NCI-H345 treated with DMSO at 0.1 percent for 48 hours (cell line): ENCODE measurements at regions not wholly inside any gene's neighbourhood (a gene's known extent, or its start where the extent isn't known, plus 50 kb on each side); places are given as distances from the start of the nearest gene placed in this dataset.

Experiments used
- DNase-seq: peaks from one replicate; lab custom pipeline; 2025; ENCODE audit not compliant: unreplicated experiment; lab: John Stamatoyannopoulos, UW

DNA sequence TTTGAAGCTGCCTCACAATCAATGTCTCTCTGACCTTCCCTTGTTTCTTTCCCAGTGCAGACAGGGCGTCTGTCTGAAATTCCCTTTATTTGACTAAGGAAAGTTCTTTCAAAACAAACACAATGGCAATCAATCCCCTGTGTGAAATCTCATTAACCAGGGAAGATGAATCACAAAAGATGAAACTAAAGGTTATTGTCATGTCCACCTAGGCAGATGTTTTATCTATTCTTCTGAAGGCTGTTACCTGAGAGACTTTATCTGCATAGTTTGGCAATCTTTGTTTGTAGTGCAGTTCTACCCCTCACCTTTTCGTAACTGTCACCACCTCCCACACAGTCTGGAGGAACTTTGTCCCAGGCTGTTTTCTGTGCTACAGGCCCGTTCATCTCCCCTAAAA is 217.5 kb upstream of the RIOK2 start:
- DNase-seq: no peak

GRCh38 chr5:97405941-97406340 is 222.9 kb upstream of the RIOK2 start:
- DNase-seq: no peak

DNA sequence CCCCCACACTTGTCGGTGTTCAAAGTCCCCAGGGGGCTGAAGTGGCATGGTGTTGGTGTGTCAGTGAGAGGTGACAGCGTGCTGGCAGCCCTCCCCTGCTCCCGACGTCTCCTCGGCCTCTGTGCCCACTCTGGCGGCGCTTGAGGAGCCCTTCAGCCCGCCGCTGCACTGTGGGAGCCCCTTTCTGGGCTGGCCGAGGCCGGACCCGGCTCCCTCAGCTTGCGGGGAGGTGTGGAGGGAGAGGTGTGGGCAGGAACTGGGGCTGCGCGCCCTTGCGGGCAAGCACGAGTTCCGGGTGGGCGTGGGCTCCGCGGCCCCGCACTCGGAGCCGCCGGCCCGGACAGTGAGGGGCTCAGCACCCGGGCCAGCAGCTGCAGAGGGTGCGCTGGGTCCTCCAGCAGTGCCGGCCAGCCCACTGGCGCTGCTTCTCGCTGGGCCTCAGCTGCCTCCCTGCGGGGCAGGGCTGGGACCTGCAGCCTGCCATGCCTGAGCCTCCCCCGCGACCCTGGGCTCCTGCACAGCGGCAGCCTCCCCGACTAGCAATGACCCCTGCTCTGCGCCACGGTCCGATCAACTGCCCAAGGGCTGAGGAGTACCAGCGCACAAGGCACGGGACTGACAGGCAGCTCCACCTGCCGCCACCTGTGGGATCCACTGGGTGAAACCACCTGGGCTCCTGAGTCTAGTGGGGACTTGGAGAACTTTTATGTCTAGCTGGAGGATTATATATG is 224.1 kb upstream of the RIOK2 start:
- DNase-seq: no peak

DNA sequence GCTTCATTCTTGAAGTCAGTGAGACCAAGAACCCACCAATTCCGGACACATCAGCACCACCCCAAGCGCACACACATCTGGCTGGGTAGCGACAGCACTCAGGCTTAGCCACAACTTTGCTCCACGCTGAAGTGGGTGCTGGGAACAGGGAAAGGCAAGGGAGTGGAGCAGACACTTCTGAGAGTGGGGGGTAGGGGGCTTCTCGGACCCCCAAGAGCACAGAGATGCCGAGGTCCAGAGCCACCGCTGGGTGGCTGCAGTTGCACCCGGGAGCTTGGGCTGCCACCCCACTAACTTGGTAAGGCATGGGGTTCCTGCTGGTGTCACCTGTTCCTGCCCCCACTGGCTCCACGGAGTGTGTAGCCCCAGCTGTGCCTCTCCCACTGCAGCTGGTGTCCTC is 225.3 kb upstream of the RIOK2 start:
- DNase-seq: no peak

DNA sequence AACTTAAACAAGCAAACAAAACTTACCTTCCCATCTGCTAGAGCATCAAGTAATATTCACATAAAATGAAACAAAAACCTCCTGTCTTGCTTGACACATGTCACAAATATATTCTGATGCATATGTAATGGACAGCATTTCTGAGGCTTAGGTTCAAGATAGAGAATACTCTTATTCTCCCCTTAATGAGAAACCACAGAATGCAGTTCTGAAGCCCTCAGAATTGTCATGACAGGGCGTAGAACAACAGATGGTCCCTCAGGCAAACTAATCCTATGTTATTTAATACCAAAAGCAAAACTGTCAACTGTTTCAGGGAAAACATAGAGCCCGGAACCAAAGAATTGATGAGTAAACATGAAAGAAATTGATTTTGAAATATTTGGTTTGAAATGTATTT is 229.9 kb upstream of the RIOK2 start:
- no peak for DNase-seq

GRCh38 chr5:97417986-97418385 is 234.9 kb upstream of the RIOK2 start:
- no peak for DNase-seq

DNA sequence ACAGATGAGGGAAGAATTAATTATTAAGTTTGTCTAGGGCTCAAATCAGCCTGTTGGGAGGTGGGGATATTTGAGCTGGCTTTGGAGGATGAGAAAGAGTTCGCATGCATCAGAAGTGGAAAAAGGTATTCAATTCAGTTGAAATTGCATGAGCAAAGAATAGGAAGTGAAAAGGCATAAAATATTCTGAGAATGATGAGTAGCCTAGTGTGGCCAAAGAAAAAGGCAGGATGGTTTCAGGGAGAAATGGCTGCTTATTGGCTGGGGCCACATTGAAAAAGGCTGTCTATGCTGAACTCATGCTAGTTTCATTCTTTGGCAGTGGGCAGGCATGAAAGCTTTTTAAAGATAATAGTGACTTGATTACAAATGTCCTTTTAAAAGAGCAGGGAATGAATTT is 235.4 kb upstream of the RIOK2 start:
- DNase-seq: no peak

GRCh38 chr5:97420646-97421045 is 237.6 kb upstream of the RIOK2 start:
- no peak for DNase-seq

DNA sequence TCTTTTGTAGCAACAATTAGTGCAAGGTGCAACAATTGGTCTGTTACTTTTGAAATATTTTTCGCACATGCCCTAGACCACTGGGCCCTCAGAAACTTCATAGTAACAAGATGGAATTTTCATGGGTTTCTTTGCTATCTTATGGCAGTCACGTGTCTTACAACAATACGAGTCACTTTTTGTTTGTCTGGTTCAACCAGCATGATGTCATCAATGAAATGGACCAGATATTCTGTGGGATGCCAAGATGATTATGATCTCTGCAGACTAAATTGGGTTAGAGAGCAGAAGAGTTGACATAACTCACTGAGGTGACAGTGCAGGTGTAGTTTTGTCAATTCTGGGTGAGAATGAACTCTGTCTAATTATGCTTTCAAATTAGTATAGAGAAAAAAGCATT is 239.6 kb upstream of the RIOK2 start:
- DNase-seq: no peak

DNA sequence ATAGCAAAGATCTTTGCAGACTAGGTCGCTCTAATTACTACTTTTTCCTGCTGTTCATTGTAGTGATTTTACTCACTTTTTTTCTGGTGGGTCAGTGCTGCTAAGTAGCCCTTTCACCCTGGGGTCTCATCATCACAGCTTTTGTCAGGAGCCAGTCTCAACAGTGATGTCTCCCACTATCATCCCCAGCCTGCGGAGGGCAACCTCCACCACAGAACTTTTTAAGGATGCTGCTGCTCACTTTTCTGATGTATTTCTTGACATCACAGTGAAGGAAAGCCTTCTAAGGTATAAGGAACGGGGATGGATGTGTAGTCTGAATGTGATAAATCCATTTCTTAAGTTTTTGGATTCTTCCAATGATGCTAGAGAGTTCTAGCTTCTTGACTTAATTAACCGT is 242.5 kb upstream of the RIOK2 start:
- DNase-seq: no peak

- no peak for DNase-seq
Measured at GRCh38 chr5:97427235-97427634, 244.2 kb upstream of the RIOK2 start.

GRCh38 chr5:97434021-97434420 is 251.0 kb upstream of the RIOK2 start:
- DNase-seq: no peak

DNA sequence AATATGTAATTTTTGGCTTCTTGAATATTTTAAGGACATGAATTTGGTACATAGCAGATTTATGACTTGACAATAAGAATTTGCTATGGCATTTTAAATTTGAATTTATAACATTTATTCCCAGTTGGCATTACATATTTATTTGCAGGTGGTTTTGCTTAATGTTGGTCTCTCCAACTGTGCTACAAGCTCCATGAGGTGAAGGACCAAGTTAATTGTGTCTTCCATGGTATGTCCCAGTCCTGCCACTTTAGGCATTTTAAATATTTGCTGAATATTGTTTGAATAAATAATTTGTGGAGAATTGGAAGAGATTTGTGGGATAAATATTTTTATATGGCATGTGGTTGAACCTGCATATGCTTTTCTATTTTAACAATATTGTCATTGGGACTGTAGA is 253.4 kb upstream of the RIOK2 start:
- no peak for DNase-seq

- no peak for DNase-seq
Measured at GRCh38 chr5:97443740-97444139, 260.7 kb upstream of the RIOK2 start.

- DNase-seq: no peak
Measured at GRCh38 chr5:97449172-97449571, 266.1 kb upstream of the RIOK2 start.

DNA sequence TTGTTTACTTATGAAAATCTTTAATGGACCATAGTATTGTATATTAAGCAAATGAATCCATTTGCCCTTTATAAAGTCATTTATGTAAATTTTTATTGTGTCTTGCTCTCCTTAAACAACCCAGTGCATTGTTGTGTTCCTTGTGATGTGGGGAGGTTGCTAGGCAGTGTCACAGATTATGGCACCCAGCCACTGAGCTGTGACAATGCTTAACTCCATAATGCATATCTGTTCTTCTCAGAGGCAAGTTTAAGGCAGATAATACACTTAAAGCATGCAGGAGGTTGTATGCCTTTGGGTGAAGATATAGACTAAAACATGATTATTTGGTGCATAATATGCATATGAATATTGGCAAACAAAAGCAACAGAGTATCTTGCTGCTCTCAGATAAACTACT is 269.6 kb upstream of the RIOK2 start:
- no peak for DNase-seq

DNA sequence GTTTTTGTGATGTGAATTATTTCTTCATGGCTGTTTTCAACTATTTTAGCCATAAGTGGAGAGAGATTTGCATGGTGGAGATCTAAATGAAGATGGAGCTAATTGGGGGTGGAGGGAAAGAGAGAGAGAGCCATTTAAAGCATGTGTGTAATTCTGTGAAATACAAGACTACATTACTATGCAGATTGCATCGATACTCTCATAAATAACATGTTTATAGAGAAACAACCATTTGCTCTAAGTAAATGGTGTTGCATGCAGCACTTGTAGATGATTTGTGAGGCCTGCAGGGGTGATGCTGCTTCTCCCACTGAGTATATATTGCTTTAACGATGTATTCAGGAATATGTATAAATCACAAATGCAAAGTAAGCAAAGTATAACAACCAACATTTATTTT is 270.2 kb upstream of the RIOK2 start:
- no peak for DNase-seq

DNA sequence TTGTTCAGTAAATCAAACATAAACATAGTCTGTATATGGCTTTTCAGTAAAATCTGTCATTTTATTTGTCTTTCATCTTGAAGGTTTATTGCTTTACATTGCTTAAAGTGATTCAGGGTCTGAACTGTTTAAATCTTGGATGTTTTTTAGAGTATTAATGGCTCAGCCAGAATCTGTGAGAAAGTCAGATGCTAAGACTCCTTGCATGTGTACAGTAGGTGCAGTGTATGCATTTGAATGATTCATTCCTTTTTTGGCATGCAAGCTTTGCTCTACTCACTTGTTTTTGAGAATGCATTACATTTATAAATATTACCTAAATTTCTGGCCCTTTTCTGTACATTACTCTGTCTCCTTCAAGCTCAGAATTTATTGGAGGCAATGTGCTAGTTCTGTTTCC is 271.0 kb upstream of the RIOK2 start:
- no peak for DNase-seq

DNA sequence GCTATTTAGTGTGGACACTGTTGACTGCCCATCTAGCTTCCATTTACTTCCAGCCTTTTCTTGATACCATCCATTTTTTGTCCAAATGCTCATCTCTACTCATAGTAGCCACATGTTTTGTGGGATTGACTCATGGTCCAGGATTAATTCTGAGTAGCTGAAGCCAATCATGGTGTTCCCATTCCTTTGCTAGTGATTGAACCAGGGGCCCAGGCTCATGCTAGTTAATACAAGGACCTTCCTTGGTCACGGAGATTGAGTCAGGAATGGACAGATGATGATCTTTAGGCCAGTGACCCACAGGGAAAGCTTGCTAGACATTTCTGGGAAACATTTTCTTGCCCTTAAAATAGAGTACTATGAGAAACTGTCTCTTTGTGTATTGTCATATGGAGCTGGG is 272.9 kb upstream of the RIOK2 start:
- no peak for DNase-seq

DNA sequence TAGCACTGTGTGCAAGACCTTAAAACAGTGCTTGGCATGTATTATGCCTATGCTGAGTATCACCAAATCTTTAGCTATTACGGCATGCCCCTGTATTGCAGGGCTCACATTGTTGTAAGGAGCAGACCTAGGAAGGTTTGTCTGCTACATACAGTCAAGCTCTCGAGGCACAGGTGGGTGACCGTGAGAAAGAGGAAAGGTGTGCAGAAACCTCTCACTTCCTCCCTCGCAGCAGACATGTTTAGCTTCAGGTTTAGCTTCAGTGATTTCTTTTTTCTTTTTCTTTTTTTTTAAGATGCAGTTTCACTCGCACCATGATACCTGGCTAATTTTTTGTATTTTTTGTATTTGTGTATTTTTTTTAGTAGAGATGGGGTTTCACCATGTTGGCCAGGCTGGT is 275.8 kb upstream of the RIOK2 start:
- no peak for DNase-seq

DNA sequence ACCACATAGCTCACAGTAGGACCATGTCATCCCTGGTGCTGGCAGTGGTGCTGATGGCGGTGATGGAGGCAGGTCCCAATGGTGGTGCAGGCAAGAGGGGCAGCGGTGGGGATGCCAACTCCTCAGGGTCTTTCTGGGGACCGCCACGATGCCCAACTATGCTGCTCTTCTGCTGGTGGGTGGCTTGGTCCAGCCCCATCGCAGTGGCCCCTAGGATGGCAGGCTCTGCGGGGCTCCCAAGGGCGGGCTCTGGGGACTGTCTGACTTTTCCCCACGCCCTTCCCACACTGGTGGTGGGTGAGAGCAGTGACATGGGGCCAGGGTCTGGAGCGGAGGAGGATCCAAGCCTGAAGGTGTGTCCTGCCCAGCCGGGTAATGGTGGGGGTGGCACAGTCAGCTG is 288.9 kb upstream of the RIOK2 start:
- no peak for DNase-seq

- no peak for DNase-seq
Measured at GRCh38 chr5:97475847-97476246, 292.8 kb upstream of the RIOK2 start.

DNA sequence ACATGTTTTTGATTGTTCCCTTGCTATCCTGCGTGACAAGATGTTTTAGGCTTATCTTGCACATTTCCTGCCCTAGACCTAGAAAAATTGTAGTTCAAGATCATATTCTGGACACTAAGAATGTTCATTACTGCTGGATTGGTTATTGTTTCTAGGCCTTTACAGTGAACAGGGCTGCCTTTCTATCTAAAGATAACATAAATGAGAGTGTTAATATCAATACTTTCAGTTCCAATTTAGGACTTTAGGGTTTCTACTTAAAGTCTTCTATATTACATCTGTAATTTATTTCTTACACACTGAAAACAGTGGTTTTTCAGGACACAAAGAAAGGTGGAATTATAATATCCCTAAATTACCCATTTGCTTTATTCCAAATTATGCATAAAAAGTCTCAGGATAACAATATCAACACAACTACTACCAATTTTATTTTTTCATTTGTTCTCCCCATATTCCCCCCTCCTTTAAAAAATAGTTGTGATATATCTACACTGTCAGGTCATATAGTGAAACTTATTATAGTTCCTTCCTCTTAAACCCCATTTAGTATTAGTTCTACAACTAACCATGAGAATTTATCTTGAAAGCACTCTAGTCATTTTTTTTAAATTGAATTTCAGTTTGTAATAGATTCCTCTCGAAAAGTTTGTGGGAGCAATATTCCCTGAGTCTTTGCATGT is 293.9 kb upstream of the RIOK2 start:
- DNase-seq: no peak
